ENCODE measurements at regions not wholly inside any gene's neighbourhood (a gene's known extent, or its start where the extent isn't known, plus 50 kb on each side); places are given as distances from the start of the nearest gene placed in this dataset.

- Histone ChIP-seq H3K4me1 (ENCODE audit: low read depth, poor library complexity, severe bottlenecking) (no peaks in the 10 kb centered on the region), H3K79me2 (ENCODE audit: insufficient read depth, low read depth) (no peaks in the 10 kb centered on the region), H3K4me3 (IDR thresholded peaks at IDR 0.05; ENCODE audit: insufficient read depth, low read depth, low read length) (no peak overlapping the region), H3K36me3 (ENCODE audit: insufficient read depth) (no peaks in the 10 kb centered on the region), H3K27me3 (ENCODE audit: insufficient read depth, low read depth) (no peaks in the 10 kb centered on the region), H2AFZ (ENCODE audit: low read depth) (no peak overlapping the region), H3K9ac (no peak overlapping the region), H4K20me1 (ENCODE audit: insufficient read depth) (no peaks in the 10 kb centered on the region), H3K4me2 (no peak overlapping the region), H3K27ac (no peak overlapping the region)
- TF ChIP-seq CTCF (conservative IDR thresholded peaks at IDR 0.05; ENCODE audit: low read depth, low read length): no peak
These were observed 117.9 kb upstream of the TMEM168 start for GRCh38 chr7:112908086-112908485.

- TF ChIP-seq CTCF (conservative IDR thresholded peaks at IDR 0.05; ENCODE audit: low read depth, low read length): no peak
- Histone ChIP-seq H3K27me3 (ENCODE audit: insufficient read depth, low read depth) (no peaks in the 10 kb centered on the region), H3K4me3 (IDR thresholded peaks at IDR 0.05; ENCODE audit: insufficient read depth, low read depth, low read length) (no peak overlapping the region), H4K20me1 (ENCODE audit: insufficient read depth) (no peaks in the 10 kb centered on the region), H3K4me2 (no peak overlapping the region), H3K4me1 (ENCODE audit: low read depth, poor library complexity, severe bottlenecking) (no peaks in the 10 kb centered on the region), H2AFZ (ENCODE audit: low read depth) (no peak overlapping the region), H3K36me3 (ENCODE audit: insufficient read depth) (no peaks in the 10 kb centered on the region), H3K79me2 (ENCODE audit: insufficient read depth, low read depth) (no peaks in the 10 kb centered on the region), H3K27ac (no peak overlapping the region), H3K9ac (no peak overlapping the region)
These were observed 117.5 kb upstream of the TMEM168 start for GRCh38 chr7:112907658-112908057.

- H3K79me2 ChIP-seq (ENCODE audit: insufficient read depth, low read depth): no peaks in the 10 kb centered on the region
- H3K27ac ChIP-seq: no peak overlapping the region
- no peaks in the 10 kb centered on the region for H3K27me3 ChIP-seq (ENCODE audit: insufficient read depth, low read depth)
- no peak overlapping the region for H3K4me2 ChIP-seq
- H3K4me3 ChIP-seq (IDR thresholded peaks at IDR 0.05; ENCODE audit: insufficient read depth, low read depth, low read length): no peak overlapping the region
- H4K20me1 ChIP-seq (ENCODE audit: insufficient read depth): no peaks in the 10 kb centered on the region
- TF ChIP-seq CTCF (conservative IDR thresholded peaks at IDR 0.05; ENCODE audit: low read depth, low read length): no peak
- no peaks in the 10 kb centered on the region for H3K4me1 ChIP-seq (ENCODE audit: low read depth, poor library complexity, severe bottlenecking)
- no peaks in the 10 kb centered on the region for H3K36me3 ChIP-seq (ENCODE audit: insufficient read depth)
- no peak overlapping the region for H2AFZ ChIP-seq (ENCODE audit: low read depth)
- no peak overlapping the region for H3K9ac ChIP-seq
These were observed 115.8 kb upstream of the TMEM168 start for GRCh38 chr7:112905950-112906349.

- Histone ChIP-seq H3K4me1 (ENCODE audit: low read depth, poor library complexity, severe bottlenecking) (no peaks in the 10 kb centered on the region), H3K9ac (no peak overlapping the region), H3K79me2 (ENCODE audit: insufficient read depth, low read depth) (no peaks in the 10 kb centered on the region), H3K27me3 (ENCODE audit: insufficient read depth, low read depth) (no peaks in the 10 kb centered on the region), H4K20me1 (ENCODE audit: insufficient read depth) (no peaks in the 10 kb centered on the region), H2AFZ (ENCODE audit: low read depth) (no peak overlapping the region), H3K36me3 (ENCODE audit: insufficient read depth) (no peaks in the 10 kb centered on the region), H3K4me2 (no peak overlapping the region), H3K4me3 (IDR thresholded peaks at IDR 0.05; ENCODE audit: insufficient read depth, low read depth, low read length) (no peak overlapping the region), H3K27ac (no peak overlapping the region)
- no peak for TF ChIP-seq CTCF (conservative IDR thresholded peaks at IDR 0.05; ENCODE audit: low read depth, low read length)
These were observed 115.2 kb upstream of the TMEM168 start for GRCh38 chr7:112905413-112905812.

All from KMS-11 (cell line).